GM12878 (cell line): ENCODE measurements at regions not wholly inside any gene's neighbourhood (a gene's known extent, or its start where the extent isn't known, plus 50 kb on each side); places are given as distances from the start of the nearest gene placed in this dataset.
A peak's percentile ranks its signal among the peaks of the same experiment; 100 is the strongest.

Source experiments
- ATF3 ChIP-seq: IDR thresholded peaks from 2 replicates; pipeline ENCODE4 v1.6.1; 2011; ENCODE audit warnings: low read depth, mild to moderate bottlenecking, low read length, moderate library complexity, borderline replicate concordance; ENCODE audit errors: extremely low read depth
- DPF2 ChIP-seq: fragments of 450-650 bp; IDR thresholded peaks from 2 replicates; pipeline ENCODE4 v1.6.1; 2017; ENCODE audit warnings: mild to moderate bottlenecking
- HDAC6 ChIP-seq: fragments of 200-600 bp; sonication (generic); IDR thresholded peaks from one replicate; pipeline ENCODE4 v1.8.0; 2017; ENCODE audit warnings: antibody characterized with exemption; ENCODE audit not compliant: unreplicated experiment
- IKZF1 ChIP-seq: fragments of 450-650 bp; conservative IDR thresholded peaks from 2 replicates; pipeline ENCODE4 v1.6.1; 2017; ENCODE audit warnings: antibody characterized with exemption, mild to moderate bottlenecking
- JUNB ChIP-seq: IDR thresholded peaks from 2 replicates; pipeline ENCODE4 v1.6.1; 2016; ENCODE audit warnings: antibody characterized with exemption, mild to moderate bottlenecking
- KDM1A ChIP-seq: fragments of 200-600 bp; sonication (generic); IDR thresholded peaks from 2 replicates; pipeline ENCODE4 v1.6.1; 2016; ENCODE audit warnings: borderline replicate concordance
- KLF5 ChIP-seq: fragments of 450-650 bp; IDR thresholded peaks from 2 replicates; pipeline ENCODE4 v1.6.1; 2014; ENCODE audit warnings: mild to moderate bottlenecking; ENCODE audit not compliant: partially characterized antibody
- MEF2A ChIP-seq: IDR thresholded peaks from 2 replicates; pipeline ENCODE4 v1.6.1; 2011; ENCODE audit warnings: low read depth, mild to moderate bottlenecking, low read length, moderate library complexity; ENCODE audit not compliant: insufficient read depth
- MLLT1 ChIP-seq: fragments of 450-650 bp; IDR thresholded peaks from 2 replicates; pipeline ENCODE4 v1.6.1; 2016; ENCODE audit warnings: mild to moderate bottlenecking
- NR2C1 ChIP-seq: fragments of 450-650 bp; IDR thresholded peaks from 2 replicates; pipeline ENCODE4 v1.6.1; 2017; ENCODE audit warnings: antibody characterized with exemption, mild to moderate bottlenecking, moderate library complexity
- RAD21 ChIP-seq: IDR thresholded peaks from 2 replicates; pipeline ENCODE4 v1.6.1; 2011; ENCODE audit warnings: mild to moderate bottlenecking, low read depth, low read length, moderate library complexity; ENCODE audit not compliant: insufficient read depth
- RB1 ChIP-seq: fragments of 450-650 bp; formaldehyde crosslinking; IDR thresholded peaks from 2 replicates; pipeline ENCODE4 v1.6.1; 2017; ENCODE audit warnings: mild to moderate bottlenecking, borderline replicate concordance
- SIN3A ChIP-seq: IDR thresholded peaks from 2 replicates; pipeline ENCODE4 v1.6.1; 2012; ENCODE audit warnings: low read depth, low read length, improper control_type of control experiment
- SIX5 ChIP-seq: IDR thresholded peaks from 2 replicates; pipeline ENCODE4 v1.6.1; 2011; ENCODE audit warnings: mild to moderate bottlenecking, low read depth, low read length, moderate library complexity; ENCODE audit not compliant: severe bottlenecking
- SKIL ChIP-seq: fragments of 450-650 bp; IDR thresholded peaks from 2 replicates; pipeline ENCODE4 v1.6.1; 2017; ENCODE audit warnings: mild to moderate bottlenecking, low read depth, inconsistent platforms; ENCODE audit not compliant: poor library complexity, severe bottlenecking
- SMARCA5 ChIP-seq: fragments of 450-650 bp; IDR thresholded peaks from 2 replicates; pipeline ENCODE4 v1.6.1; 2017; ENCODE audit warnings: mild to moderate bottlenecking
- SREBF1 ChIP-seq: IDR thresholded peaks from 2 replicates; pipeline ENCODE4 v1.6.1; 2012; ENCODE audit warnings: mild to moderate bottlenecking, low read length
- YY1 ChIP-seq: IDR thresholded peaks from 2 replicates; pipeline ENCODE4 v1.6.1; 2011; ENCODE audit warnings: low read depth, mild to moderate bottlenecking, low read length
- ZBTB33 ChIP-seq: fragments of 450-650 bp; IDR thresholded peaks from 2 replicates; pipeline ENCODE4 v1.6.1; 2017; ENCODE audit warnings: mild to moderate bottlenecking
- ZNF207 ChIP-seq: fragments of 450-650 bp; IDR thresholded peaks from 2 replicates; pipeline ENCODE4 v1.6.1; 2014; ENCODE audit warnings: antibody characterized with exemption, mild to moderate bottlenecking, borderline replicate concordance
- ZNF687 ChIP-seq: fragments of 450-650 bp; IDR thresholded peaks from 2 replicates; pipeline ENCODE4 v1.6.1; 2017; ENCODE audit warnings: mild to moderate bottlenecking, moderate library complexity

GRCh38 chr2:64203858-64204632 lies 59.8 kb upstream of the PELI1 start (continued):
- TF ChIP-seq KDM1A (no peak), DPF2 (peak; percentile 78; the same call in 1 of the 2 replicates), ZNF207 (no peak), SKIL (peak; percentile 65), HDAC6 (no peak), RAD21 (no peak), YY1 (no peak; the same call in 1 of the 2 replicates), NR2C1 (no peak), SIX5 (no peak), RB1 (no peak), ZBTB33 (no peak), KLF5 (no peak), SREBF1 (no peak), ATF3 (no peak), SIN3A (no peak), MEF2A (peak; percentile 57; the same call in 1 of the 2 replicates), IKZF1 (peak; percentile 96), SMARCA5 (no peak), MLLT1 (peak; percentile 81), ZNF687 (peak; percentile 96), JUNB (no peak; the same call in 1 of the 2 replicates)
